Endothelial cell (in vitro differentiated cells): ENCODE measurements at regions not wholly inside any gene's neighbourhood (a gene's known extent, or its start where the extent isn't known, plus 50 kb on each side); places are given as distances from the start of the nearest gene placed in this dataset.
"Not testable (repeated sequence)": the region's sequence is repeated elsewhere in the genome, so short reads cannot be mapped to it uniquely, and the experiment has no call there.

ENCODE experiments used
- DNase-seq: peaks from one replicate; pipeline ENCODE4 v3.0.0; 2021; ENCODE audit warnings: low spot score
- H3K27ac Mint-ChIP-seq: one replicate; pipeline ENCODE4 v1.8.0; 2021; ENCODE audit warnings: mixed read lengths, inconsistent platforms; ENCODE audit not compliant: unreplicated experiment
- H3K27me3 Mint-ChIP-seq: one replicate; pipeline ENCODE4 v1.8.0; 2021; ENCODE audit warnings: mild to moderate bottlenecking, moderate library complexity, mixed read lengths, inconsistent platforms; ENCODE audit not compliant: unreplicated experiment
- H3K36me3 Mint-ChIP-seq: one replicate; pipeline ENCODE4 v1.8.0; 2021; ENCODE audit warnings: mild to moderate bottlenecking, low read depth, mixed read lengths, inconsistent platforms; ENCODE audit not compliant: unreplicated experiment
- H3K4me1 Mint-ChIP-seq: one replicate; pipeline ENCODE4 v1.8.0; 2021; ENCODE audit warnings: mild to moderate bottlenecking, mixed read lengths, inconsistent platforms; ENCODE audit not compliant: unreplicated experiment
- H3K4me3 Mint-ChIP-seq: one replicate; pipeline ENCODE4 v1.8.0; 2021; ENCODE audit warnings: mild to moderate bottlenecking, mixed read lengths, inconsistent platforms; ENCODE audit not compliant: unreplicated experiment
- H3K9me3 Mint-ChIP-seq: one replicate; pipeline ENCODE4 v1.8.0; 2021; ENCODE audit warnings: mixed read lengths, inconsistent platforms; ENCODE audit not compliant: unreplicated experiment
- CTCF ChIP-seq: fragments of 200-600 bp; sonication (generic); IDR thresholded peaks from one replicate; pipeline ENCODE4 v1.5.0; 2021; ENCODE audit warnings: antibody characterized with exemption; ENCODE audit not compliant: unreplicated experiment

GRCh38 chr4:130995988-130996387 is 1900.0 kb downstream of the C4orf33 start:
- Mint-ChIP-seq H3K27me3 (peaks cover 1% of the 10 kb centered on the region), H3K4me1 (no peaks in the 10 kb centered on the region), H3K9me3 (no peaks in the 10 kb centered on the region), H3K4me3 (no peak overlapping the region), H3K36me3 (no peaks in the 10 kb centered on the region), H3K27ac (no peak overlapping the region)
- DNase-seq: no peak
- no peak for TF ChIP-seq CTCF

GRCh38 chr4:131001371-131001770 is 1905.4 kb downstream of the C4orf33 start:
- H3K4me1 Mint-ChIP-seq: no peaks in the 10 kb centered on the region

GRCh38 chr4:131002132-131002531 is 1906.2 kb downstream of the C4orf33 start:
- DNase-seq: no peak
- Mint-ChIP-seq H3K36me3 (no peaks in the 10 kb centered on the region), H3K27me3 (peaks cover 1% of the 10 kb centered on the region), H3K4me3 (no peak overlapping the region), H3K4me1 (no peaks in the 10 kb centered on the region), H3K27ac (no peak overlapping the region), H3K9me3 (no peaks in the 10 kb centered on the region)
- no peak for TF ChIP-seq CTCF

More at GRCh38 chr4:131001371-131001770, 1905.4 kb downstream of the C4orf33 start:
- no peak for TF ChIP-seq CTCF
- peaks cover 1% of the 10 kb centered on the region for H3K27me3 Mint-ChIP-seq
- no peak for DNase-seq
- H3K9me3 Mint-ChIP-seq: no peaks in the 10 kb centered on the region
- no peak overlapping the region for H3K27ac Mint-ChIP-seq
- H3K4me3 Mint-ChIP-seq: no peak overlapping the region
- no peaks in the 10 kb centered on the region for H3K36me3 Mint-ChIP-seq

GRCh38 chr4:131006388-131006787 is 1910.4 kb downstream of the C4orf33 start:
- no peak for DNase-seq
- Mint-ChIP-seq H3K27me3 (no peaks in the 10 kb centered on the region), H3K27ac (no peak overlapping the region), H3K4me1 (no peaks in the 10 kb centered on the region), H3K36me3 (no peaks in the 10 kb centered on the region), H3K4me3 (no peak overlapping the region), H3K9me3 (no peaks in the 10 kb centered on the region)
- TF ChIP-seq CTCF: no peak

- H3K27me3 Mint-ChIP-seq, H3K27ac Mint-ChIP-seq, H3K36me3 Mint-ChIP-seq, H3K4me3 Mint-ChIP-seq, DNase-seq, H3K9me3 Mint-ChIP-seq, H3K4me1 Mint-ChIP-seq: not testable (repeated sequence)
These were observed 1916.0 kb downstream of the C4orf33 start for GRCh38 chr4:131011961-131012360.

GRCh38 chr4:131013226-131013625 is 1917.3 kb downstream of the C4orf33 start:
- Mint-ChIP-seq H3K27ac (no peak overlapping the region), H3K27me3 (no peaks in the 10 kb centered on the region), H3K9me3 (no peaks in the 10 kb centered on the region), H3K4me3 (no peak overlapping the region), H3K36me3 (no peaks in the 10 kb centered on the region), H3K4me1 (no peaks in the 10 kb centered on the region)
- DNase-seq: no peak
- TF ChIP-seq CTCF: no peak
